ENCODE measurements at regions not wholly inside any gene's neighbourhood (a gene's known extent, or its start where the extent isn't known, plus 50 kb on each side); places are given as distances from the start of the nearest gene placed in this dataset.
"Not testable (repeated sequence)": the region's sequence is repeated elsewhere in the genome, so short reads cannot be mapped to it uniquely, and the experiment has no call there.

GRCh38 chr15:95630683-95631082, 699.8 kb upstream of the NR2F2 start:
- in situ Hi-C loops (cut with MboI; ENCODE audit: low sequenced_read_pairs, unreplicated experiment), result no loop called here

GRCh38 chr15:95635666-95636065, 694.8 kb upstream of the NR2F2 start:
- peak; percentile 15 for DNase-seq (ENCODE audit: low spot score)
- in situ Hi-C loops (cut with MboI; ENCODE audit: low sequenced_read_pairs, unreplicated experiment), result no loop called here
- no peak for TF ChIP-seq CTCF (IDR thresholded peaks at IDR 0.05; ENCODE audit: borderline replicate concordance, control extremely low read depth, extremely low read depth, insufficient read depth, missing control alignments)

More at GRCh38 chr15:95630683-95631082, 699.8 kb upstream of the NR2F2 start:
- DNase-seq (ENCODE audit: low spot score), result no peak
- no peak for TF ChIP-seq CTCF (IDR thresholded peaks at IDR 0.05; ENCODE audit: borderline replicate concordance, control extremely low read depth, extremely low read depth, insufficient read depth, missing control alignments)

- DNase-seq (ENCODE audit: low spot score), result no peak
- no peak for TF ChIP-seq CTCF (IDR thresholded peaks at IDR 0.05; ENCODE audit: borderline replicate concordance, control extremely low read depth, extremely low read depth, insufficient read depth, missing control alignments)
- in situ Hi-C loops (cut with MboI; ENCODE audit: low sequenced_read_pairs, unreplicated experiment), result no loop called here
These were observed 694.4 kb upstream of the NR2F2 start for GRCh38 chr15:95636107-95636506.

DNA sequence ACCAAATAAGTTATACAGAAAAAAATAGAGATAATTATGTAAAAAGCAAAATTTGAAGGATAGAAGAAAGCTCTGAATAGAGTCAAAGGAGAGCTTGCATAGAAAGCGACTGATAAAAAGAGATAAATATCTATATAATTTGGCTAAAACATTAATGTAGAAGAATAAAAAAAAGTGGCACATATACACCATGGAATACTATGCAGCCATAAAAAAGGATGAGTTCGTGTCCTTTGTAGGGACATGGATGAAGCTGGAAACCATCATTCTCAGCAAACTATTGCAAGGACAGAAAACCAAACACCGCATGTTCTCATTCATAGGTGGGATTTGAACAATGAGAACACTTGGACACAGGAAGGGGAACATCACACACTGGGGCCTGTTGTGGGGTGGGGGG, 693.3 kb upstream of the NR2F2 start:
- DNase-seq (ENCODE audit: low spot score); in situ Hi-C loops (cut with MboI; ENCODE audit: low sequenced_read_pairs, unreplicated experiment): not testable (repeated sequence)

GRCh38 chr15:95639208-95639607, 691.3 kb upstream of the NR2F2 start:
- in situ Hi-C loops (cut with MboI; ENCODE audit: low sequenced_read_pairs, unreplicated experiment), result no loop called here
- no peak for TF ChIP-seq CTCF (IDR thresholded peaks at IDR 0.05; ENCODE audit: borderline replicate concordance, control extremely low read depth, extremely low read depth, insufficient read depth, missing control alignments)

DNA sequence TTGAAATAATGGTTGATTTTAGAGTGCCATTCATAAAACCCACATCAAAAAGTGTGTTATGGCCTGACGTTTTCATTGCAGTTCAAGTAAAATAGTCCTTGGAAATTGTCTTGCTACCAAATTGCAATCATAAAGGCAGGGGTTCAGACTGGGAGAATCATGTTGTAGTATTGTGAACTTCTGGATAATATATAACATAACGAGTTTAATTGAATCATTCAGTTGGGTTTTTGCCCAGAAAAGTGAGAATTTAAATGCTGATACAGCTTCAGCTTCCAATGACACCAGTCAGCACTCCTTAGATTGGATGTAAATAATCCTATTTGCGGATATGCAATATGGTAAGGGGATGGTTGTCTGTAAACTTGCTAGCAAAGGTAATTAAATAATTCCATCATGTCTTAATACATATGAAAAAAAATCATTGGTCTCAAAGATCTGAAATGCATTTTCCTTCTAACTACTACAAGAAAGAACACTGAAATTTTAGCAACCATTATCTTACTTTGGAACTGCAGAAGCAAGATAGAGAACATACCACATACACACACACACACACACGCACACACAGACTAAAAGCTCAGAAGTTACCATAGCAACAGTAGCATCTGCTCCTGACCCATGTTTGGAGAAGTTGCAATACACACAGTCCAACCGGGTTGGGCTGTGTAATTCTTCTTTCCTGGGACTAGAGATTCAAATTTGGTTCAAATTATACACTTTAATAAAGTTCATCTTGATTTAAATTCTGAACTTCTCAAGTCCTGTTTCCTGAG, 686.2 kb upstream of the NR2F2 start:
- in situ Hi-C loops (cut with MboI; ENCODE audit: low sequenced_read_pairs, unreplicated experiment), result no loop called here
- DNase-seq (ENCODE audit: low spot score), result no peak

More at GRCh38 chr15:95639208-95639607, 691.3 kb upstream of the NR2F2 start:
- DNase-seq (ENCODE audit: low spot score), result no peak

More for the DNA sequence above, 686.2 kb upstream of the NR2F2 start:
- no peak for TF ChIP-seq CTCF (IDR thresholded peaks at IDR 0.05; ENCODE audit: borderline replicate concordance, control extremely low read depth, extremely low read depth, insufficient read depth, missing control alignments)
